ENCODE measurements at regions not wholly inside any gene's neighbourhood (a gene's known extent, or its start where the extent isn't known, plus 50 kb on each side); places are given as distances from the start of the nearest gene placed in this dataset.

- intact Hi-C loops (cut with DNase I), result no loop called here
- peak; percentile 61 for DNase-seq (ENCODE audit: low spot score)
Observed at GRCh38 chr18:47731276-47731675, 199.2 kb downstream of the SMAD2 start.

GRCh38 chr18:47730795-47731194 lies 199.7 kb downstream of the SMAD2 start:
- intact Hi-C loops (cut with DNase I), result no loop called here
- DNase-seq (ENCODE audit: low spot score), result peak; percentile 25

GRCh38 chr18:47729356-47729755 lies 201.1 kb downstream of the SMAD2 start:
- intact Hi-C loops (cut with DNase I), result no loop called here

GRCh38 chr18:47728921-47729320 lies 201.5 kb downstream of the SMAD2 start:
- intact Hi-C loops (cut with DNase I), result no loop called here
- no peak for DNase-seq (ENCODE audit: low spot score)

More at GRCh38 chr18:47729356-47729755, 201.1 kb downstream of the SMAD2 start:
- no peak for DNase-seq (ENCODE audit: low spot score)

- DNase-seq (ENCODE audit: low spot score), result no peak
- intact Hi-C loops (cut with DNase I), result no loop called here
Observed at GRCh38 chr18:47727409-47727808, 203.1 kb downstream of the SMAD2 start.

GRCh38 chr18:47726550-47726949 lies 203.9 kb downstream of the SMAD2 start:
- no peak for DNase-seq (ENCODE audit: low spot score)
- intact Hi-C loops (cut with DNase I), result no loop called here

- DNase-seq (ENCODE audit: low spot score), result no peak
- intact Hi-C loops (cut with DNase I), result no loop called here
Observed at GRCh38 chr18:47725656-47726055, 204.8 kb downstream of the SMAD2 start.

GRCh38 chr18:47724186-47724975 lies 206.1 kb downstream of the SMAD2 start:
- DNase-seq (ENCODE audit: low spot score), result no peak
- intact Hi-C loops (cut with DNase I), result no loop called here

- DNase-seq (ENCODE audit: low spot score), result no peak
- intact Hi-C loops (cut with DNase I), result no loop called here
Observed at GRCh38 chr18:47721876-47722275, 208.6 kb downstream of the SMAD2 start.

GRCh38 chr18:47720741-47721140 lies 209.7 kb downstream of the SMAD2 start:
- intact Hi-C loops (cut with DNase I), result no loop called here
- no peak for DNase-seq (ENCODE audit: low spot score)

- intact Hi-C loops (cut with DNase I), result no loop called here
- no peak for DNase-seq (ENCODE audit: low spot score)
Observed at GRCh38 chr18:47719096-47719780, 211.2 kb downstream of the SMAD2 start.

- DNase-seq (ENCODE audit: low spot score), result no peak
- intact Hi-C loops (cut with DNase I), result no loop called here
Observed at GRCh38 chr18:47718646-47719045, 211.8 kb downstream of the SMAD2 start.

- intact Hi-C loops (cut with DNase I), result no loop called here
- no peak for DNase-seq (ENCODE audit: low spot score)
Observed at GRCh38 chr18:47717257-47717656, 213.2 kb downstream of the SMAD2 start.

GRCh38 chr18:47716632-47717185 lies 213.8 kb downstream of the SMAD2 start:
- DNase-seq (ENCODE audit: low spot score), result no peak
- intact Hi-C loops (cut with DNase I), result no loop called here

- intact Hi-C loops (cut with DNase I), result no loop called here
- DNase-seq (ENCODE audit: low spot score), result no peak
Observed at GRCh38 chr18:47710451-47710850, 220.0 kb downstream of the SMAD2 start.

- DNase-seq (ENCODE audit: low spot score), result no peak
- intact Hi-C loops (cut with DNase I), result no loop called here
Observed at GRCh38 chr18:47709556-47709955, 220.9 kb downstream of the SMAD2 start.

GRCh38 chr18:47708206-47708605 lies 222.3 kb downstream of the SMAD2 start:
- intact Hi-C loops (cut with DNase I), result no loop called here
- DNase-seq (ENCODE audit: low spot score), result no peak

GRCh38 chr18:47701134-47701533 lies 229.3 kb downstream of the SMAD2 start:
- DNase-seq (ENCODE audit: low spot score), result no peak
- intact Hi-C loops (cut with DNase I), result no loop called here

- DNase-seq (ENCODE audit: low spot score), result no peak
- intact Hi-C loops (cut with DNase I), result no loop called here
Observed at GRCh38 chr18:47696870-47697269, 233.6 kb downstream of the SMAD2 start.

- intact Hi-C loops (cut with DNase I), result loop anchor here in 1 of 2 donors (5.0 kb wide), 1 partner anchor 214 kb away; no protein-coding TSS in a partner anchor
Observed at GRCh38 chr18:47691611-47692010, 238.8 kb downstream of the SMAD2 start.

More at GRCh38 chr18:47691611-47692010, 238.8 kb downstream of the SMAD2 start:
- no peak for DNase-seq (ENCODE audit: low spot score)
